HG03520 (cell line): ENCODE measurements at regions not wholly inside any gene's neighbourhood (a gene's known extent, or its start where the extent isn't known, plus 50 kb on each side); places are given as distances from the start of the nearest gene placed in this dataset.
"Not testable (repeated sequence)": the region's sequence is repeated elsewhere in the genome, so short reads cannot be mapped to it uniquely, and the experiment has no call there.

Experiments
- ATAC-seq: cut with Tn5 transposase; IDR thresholded peaks from one replicate; pipeline ENCODE4 v1.9.1; 2021; ENCODE audit warnings: mild to moderate bottlenecking, moderate library complexity; ENCODE audit not compliant: unreplicated experiment

- ATAC-seq = no peak
Measured at GRCh38 chr5:101664071-101664791, 631.9 kb downstream of the SLCO4C1 start.

- no peak for ATAC-seq
Measured at GRCh38 chr5:101663543-101663942, 632.5 kb downstream of the SLCO4C1 start.

DNA sequence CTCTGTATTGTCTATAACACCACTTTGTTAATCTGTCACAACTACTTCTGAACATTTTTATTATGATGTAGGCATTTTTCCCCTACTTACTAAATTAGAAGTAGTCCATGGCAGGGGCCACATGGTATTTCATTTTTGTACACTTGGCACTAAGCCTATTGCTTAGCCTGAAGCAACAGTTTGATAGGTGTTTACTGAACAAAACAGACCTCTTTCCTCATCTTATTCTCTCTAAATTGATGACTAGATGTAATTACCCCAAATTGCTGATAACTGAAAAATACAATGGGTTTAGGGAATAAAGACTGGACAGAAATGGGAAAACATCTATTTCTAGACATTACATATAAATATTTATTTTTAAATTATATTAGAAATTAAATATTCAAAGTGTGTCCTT, 633.8 kb downstream of the SLCO4C1 start:
- no peak for ATAC-seq

GRCh38 chr5:101658433-101658832, 637.7 kb downstream of the SLCO4C1 start:
- no peak for ATAC-seq

- ATAC-seq = no peak
Measured at GRCh38 chr5:101653996-101654395, 642.1 kb downstream of the SLCO4C1 start.

DNA sequence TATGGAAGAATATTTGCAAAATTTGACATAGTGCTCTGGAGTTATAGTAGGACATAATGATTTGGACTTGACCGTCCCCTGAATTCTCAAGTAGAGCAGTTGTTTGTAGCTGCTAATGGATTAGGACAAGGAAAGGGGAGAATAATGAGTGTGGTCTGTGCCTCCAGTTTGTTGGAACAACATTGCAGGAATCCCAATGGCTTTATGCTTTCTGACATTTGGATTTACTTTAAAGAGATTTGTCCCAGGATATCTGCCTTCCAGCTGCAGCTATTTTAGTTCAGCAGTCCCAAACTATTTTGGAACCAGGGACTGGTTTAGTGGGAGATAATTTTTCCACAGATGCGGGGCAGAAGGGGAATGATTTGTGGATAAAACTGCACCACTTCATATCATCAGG, 648.2 kb downstream of the SLCO4C1 start:
- ATAC-seq = no peak

DNA sequence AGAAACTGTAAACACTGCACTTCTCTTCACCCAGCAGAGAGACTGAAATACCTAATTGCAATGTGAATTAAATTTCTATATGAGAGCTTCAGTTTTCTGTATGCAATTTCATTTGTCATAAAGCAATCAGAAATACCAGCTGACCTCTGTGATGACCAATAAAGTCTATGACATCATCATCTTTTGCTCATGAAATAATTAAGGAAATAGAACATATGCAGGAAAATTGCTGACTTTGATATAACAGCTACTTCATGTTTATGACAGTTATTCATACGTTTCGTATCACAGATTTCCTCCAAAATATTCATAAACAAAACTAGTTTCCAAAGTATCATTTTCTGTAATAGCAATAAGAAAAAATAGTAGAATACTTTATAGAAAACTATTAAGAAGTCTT, 652.3 kb downstream of the SLCO4C1 start:
- ATAC-seq = no peak

DNA sequence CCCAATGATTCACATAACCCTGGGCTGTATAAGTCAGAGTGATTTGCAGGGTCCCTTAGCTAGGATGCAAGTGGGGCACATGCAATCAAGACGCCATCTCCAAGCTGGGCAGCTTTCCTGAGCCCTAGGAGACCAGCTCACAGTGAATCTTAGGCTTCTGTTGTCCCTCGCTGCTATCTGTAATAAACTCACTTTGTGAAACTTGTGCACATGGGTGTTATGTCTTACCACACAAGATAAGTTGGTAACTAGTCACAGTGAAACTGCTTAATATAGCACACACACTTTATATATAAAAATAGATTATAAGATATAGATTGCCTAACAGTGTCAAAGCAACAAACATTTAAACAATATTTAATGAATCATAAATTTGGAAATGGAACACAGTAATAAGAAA, 658.5 kb downstream of the SLCO4C1 start:
- peak; percentile 46 for ATAC-seq

- not testable (repeated sequence) for ATAC-seq
Measured at GRCh38 chr5:101627770-101628169, 668.3 kb downstream of the SLCO4C1 start.

GRCh38 chr5:101626572-101626971, 669.5 kb downstream of the SLCO4C1 start:
- ATAC-seq = no peak

DNA sequence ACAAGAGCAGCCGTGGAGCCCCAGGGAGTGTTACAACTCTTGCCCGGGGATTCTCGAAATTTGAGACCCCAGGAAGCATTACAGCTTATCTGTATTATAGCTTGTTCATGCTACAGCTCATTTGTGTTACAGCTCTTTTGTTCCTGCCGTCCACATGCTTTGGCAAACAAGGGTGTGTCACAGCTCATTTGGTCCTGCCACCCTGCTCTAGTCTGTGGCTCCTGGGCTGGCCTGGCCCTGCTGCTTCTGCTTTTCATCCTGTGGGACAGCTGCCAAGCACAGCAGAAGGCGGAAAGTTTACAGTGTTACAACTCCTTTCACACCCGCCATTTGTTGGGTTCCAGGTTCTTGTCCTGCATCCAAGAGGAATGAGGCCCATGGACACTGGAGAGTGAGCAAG, 685.0 kb downstream of the SLCO4C1 start:
- no peak for ATAC-seq

GRCh38 chr5:101608322-101608721, 687.8 kb downstream of the SLCO4C1 start:
- no peak for ATAC-seq

DNA sequence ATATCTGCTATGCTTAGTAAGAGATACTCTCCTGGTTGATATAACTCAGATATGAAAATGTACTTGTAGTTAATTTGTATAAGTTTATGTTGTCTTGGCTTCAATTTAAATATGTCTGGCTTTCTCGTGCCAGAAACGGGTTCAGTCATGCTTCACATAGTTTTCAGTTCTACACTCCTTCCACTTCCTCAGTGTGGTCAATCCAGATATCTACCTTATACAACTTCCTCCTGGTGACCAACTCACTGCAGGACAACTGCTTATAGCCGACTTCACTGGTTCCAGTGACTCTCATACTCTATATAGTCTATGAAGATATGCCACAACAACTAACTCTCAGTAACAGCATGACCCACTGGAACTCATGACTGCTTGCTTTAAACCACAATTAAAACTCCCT, 690.4 kb downstream of the SLCO4C1 start:
- ATAC-seq = peak; percentile 85

GRCh38 chr5:101600614-101601013, 695.5 kb downstream of the SLCO4C1 start:
- ATAC-seq = no peak

DNA sequence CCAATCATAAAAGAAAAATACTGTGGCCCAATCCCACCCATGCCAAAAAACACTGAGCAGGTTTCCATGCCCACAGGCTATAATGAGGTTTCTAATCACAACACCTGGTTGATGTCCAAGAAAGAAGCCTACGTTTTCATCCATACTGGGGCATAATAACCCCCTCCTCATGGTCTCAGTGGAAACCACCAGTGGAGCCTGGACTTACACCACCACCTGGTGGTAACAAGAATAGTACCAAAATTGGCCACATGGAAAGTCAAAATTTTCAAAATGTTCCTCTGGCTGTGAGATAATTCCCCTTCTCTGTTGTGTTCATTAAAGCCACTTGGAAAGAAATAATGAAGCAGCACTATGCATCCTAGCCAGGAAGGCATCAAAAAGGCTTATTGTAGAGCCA, 687.3 kb upstream of the ST8SIA4 start:
- no peak for ATAC-seq

DNA sequence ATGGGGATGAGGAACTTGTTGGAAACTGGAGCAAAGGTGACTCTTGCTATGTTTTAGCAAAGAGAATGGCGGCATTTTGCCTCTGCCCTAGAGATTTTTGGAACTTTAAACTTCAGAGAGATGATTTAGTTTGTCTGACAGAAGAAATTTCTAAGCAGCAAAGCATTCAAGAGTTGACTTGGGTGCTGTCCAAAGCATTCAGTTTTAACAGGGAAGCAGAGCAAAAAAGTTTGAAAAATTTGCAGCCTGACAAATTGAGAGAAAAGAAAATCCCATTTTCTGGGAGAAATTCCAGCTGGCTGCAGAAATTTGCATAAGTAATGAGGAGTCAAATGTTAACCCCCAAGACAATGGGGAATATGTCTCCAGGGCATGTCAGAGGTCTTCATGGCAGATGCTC, 682.3 kb upstream of the ST8SIA4 start:
- ATAC-seq = no peak

DNA sequence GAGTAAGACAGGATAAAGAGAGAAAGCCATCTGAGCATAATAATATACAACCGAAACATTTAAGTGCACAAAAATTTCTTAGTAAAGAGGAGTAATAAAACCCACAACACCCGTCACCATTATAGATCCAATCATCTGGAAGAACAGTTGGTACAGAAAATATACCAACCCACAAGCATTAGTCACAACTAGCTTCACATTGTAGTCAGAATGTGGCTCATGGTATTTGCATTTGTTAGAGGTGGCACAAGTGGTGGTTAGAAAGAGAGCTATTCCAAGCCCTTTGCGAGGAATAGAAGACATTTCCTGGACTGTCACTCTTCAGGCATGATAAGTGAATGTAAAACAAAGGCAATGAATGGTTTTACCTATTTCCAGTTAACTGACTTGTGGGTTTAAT, 677.5 kb upstream of the ST8SIA4 start:
- ATAC-seq = no peak

GRCh38 chr5:101574017-101574416, 670.9 kb upstream of the ST8SIA4 start:
- no peak for ATAC-seq

DNA sequence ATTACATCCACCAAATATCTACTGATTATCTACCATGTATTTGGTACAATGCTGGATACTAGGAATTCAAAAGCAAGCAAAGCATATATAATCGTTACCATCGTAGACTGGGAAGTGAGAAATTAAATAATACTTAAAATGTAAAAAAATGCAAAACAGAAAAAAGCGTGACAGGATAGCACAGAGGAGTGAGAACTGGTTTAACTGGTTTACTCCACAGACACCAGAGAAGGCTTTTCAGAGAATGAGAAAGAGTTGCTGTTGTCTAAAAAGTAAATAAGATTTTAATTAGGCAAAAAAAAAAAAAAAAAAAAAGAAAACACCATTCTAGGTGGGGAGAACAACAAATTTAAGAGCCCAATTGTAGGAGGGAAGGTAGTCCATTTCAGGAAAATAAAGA, 657.9 kb upstream of the ST8SIA4 start:
- no peak for ATAC-seq

DNA sequence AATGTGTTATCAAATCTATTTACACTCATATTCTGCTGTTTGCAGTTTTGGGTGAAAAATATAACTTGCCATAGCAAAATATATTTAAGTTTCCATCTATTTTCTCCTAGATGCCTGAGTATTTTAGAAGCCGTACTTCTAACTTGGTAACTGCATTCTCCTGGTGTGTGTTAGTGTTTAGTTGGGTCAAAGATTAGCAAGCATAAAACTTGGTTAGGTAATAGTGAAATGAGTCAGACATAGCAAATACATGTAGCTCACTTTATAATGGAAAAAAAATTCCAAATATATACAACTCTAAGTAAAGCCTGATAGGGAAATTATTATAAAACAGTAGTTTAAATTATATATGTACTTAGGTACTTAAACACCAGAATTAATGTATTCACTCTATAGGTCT, 640.7 kb upstream of the ST8SIA4 start:
- ATAC-seq = no peak

- ATAC-seq = no peak
Measured at GRCh38 chr5:101539315-101539714, 636.2 kb upstream of the ST8SIA4 start.

- ATAC-seq = no peak
Measured at GRCh38 chr5:101535626-101536025, 632.5 kb upstream of the ST8SIA4 start.

DNA sequence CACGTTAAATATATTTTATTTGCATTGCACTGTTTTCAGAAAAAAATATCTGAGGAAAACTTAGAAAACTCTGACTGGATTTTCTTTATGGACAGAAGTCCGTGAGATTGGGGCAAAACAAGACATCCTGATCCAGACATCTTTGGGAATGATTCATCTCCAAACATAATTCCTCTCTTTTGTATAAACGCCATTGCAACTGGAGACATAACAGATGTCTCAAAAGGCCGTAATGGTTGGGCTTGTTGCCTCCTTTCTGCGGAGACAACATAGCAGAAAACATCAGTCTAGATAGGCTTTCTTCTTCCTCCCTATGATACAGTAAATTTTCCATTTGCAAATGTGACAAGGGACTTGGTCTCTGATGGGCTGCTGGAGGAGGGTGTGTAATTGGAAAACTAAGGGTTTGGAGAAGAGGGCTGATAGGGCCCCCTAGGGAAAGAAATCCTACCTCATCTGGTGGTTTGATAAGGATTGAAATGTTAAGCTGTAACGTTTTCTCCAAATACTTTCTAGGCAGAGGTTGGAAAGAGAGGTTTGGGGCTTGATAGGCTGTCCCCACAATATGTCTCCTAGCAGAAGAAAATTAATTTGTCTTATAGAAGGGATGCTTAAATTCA, 631.5 kb upstream of the ST8SIA4 start:
- ATAC-seq = no peak
